Duodenal mucosa (tissue), 2 donors: ENCODE measurements at regions not wholly inside any gene's neighbourhood (a gene's known extent, or its start where the extent isn't known, plus 50 kb on each side); places are given as distances from the start of the nearest gene placed in this dataset.

Experiments
- H3K27ac ChIP-seq: one replicate; pipeline ENCODE4 v1.7.0; 2013; ENCODE audit warnings: low read depth, low read length
- H3K27me3 ChIP-seq, 2 donors: one replicate each; pipeline ENCODE4 v1.7.0; 2013; ENCODE audit warnings: low read length in 2 of 2, control low read depth in 1 of 2; ENCODE audit not compliant: insufficient read depth in 2 of 2, control insufficient read depth in 1 of 2
- H3K36me3 ChIP-seq, 2 donors: one replicate each; pipeline ENCODE4 v1.7.0; 2013; ENCODE audit warnings: low read length in 2 of 2, control low read depth in 1 of 2; ENCODE audit not compliant: insufficient read depth in 2 of 2, control insufficient read depth in 1 of 2
- H3K4me1 ChIP-seq, 2 donors: one replicate each; pipeline ENCODE4 v1.7.0; 2013; ENCODE audit warnings: low read length in 2 of 2, control low read depth in 1 of 2; ENCODE audit not compliant: insufficient read depth in 2 of 2, control insufficient read depth in 1 of 2
- H3K4me3 ChIP-seq, 2 donors: one replicate each; pipeline ENCODE4 v1.7.0; 2013; ENCODE audit warnings: low read length in 2 of 2, low read depth in 1 of 2
- H3K9ac ChIP-seq, 2 donors: one replicate each; pipeline ENCODE4 v1.7.0; 2013; ENCODE audit warnings: low read length in 2 of 2, low read depth in 1 of 2
- H3K9me3 ChIP-seq, 2 donors: one replicate each; pipeline ENCODE4 v1.7.0; 2013; ENCODE audit warnings: low read length in 2 of 2, control low read depth in 1 of 2; ENCODE audit not compliant: control insufficient read depth in 1 of 2

DNA sequence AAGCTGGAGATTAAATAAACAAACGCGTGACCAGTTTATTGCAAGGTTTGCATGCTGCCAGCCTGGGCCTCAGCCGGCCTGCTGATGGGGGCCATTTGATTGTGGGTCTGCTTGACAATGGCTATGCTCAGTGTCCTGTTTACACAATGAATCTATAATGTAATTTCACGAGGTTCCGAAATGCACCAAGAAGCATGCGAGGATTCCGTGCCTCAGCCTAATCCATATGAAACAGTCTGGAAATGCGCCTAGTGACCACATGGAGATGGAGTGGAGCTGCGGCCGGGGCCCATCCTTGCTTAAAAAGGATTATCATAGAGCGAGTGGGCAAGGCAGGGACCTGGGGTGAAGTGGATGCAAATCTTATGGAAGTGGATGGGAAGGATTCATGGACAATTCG, 382.4 kb downstream of the CDK5RAP2 start:
- H3K4me3 ChIP-seq = no peak overlapping the region
- no peak overlapping the region for H3K27ac ChIP-seq
- H3K9ac ChIP-seq = no peak overlapping the region
- no peaks in the 10 kb centered on the region for H3K4me1 ChIP-seq
- no peaks in the 10 kb centered on the region for H3K9me3 ChIP-seq
- H3K36me3 ChIP-seq = no peaks in the 10 kb centered on the region
- no peaks in the 10 kb centered on the region for H3K27me3 ChIP-seq

DNA sequence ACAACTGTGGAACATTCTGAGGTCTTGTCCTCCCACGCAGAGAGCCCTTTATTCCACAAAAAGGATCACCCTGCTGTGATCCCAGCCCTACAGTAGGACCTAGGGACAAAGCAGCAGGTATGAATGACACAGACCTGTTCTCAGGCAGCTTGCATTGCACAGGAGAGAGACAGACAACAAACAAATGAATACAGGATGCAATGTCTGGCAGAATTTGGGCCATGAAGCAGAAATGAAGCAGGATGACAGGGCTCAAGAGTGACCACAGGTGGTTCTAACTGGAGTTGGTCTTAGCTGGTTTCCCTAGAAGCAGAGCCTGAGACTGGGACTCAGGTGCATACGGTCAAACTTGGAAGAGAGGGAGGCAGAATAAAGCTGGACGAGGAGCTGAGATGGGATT, 388.8 kb downstream of the CDK5RAP2 start:
- Histone ChIP-seq H3K27me3 (no peaks in the 10 kb centered on the region), H3K36me3 (no peaks in the 10 kb centered on the region), H3K9me3 (no peaks in the 10 kb centered on the region), H3K4me3 (no peak overlapping the region), H3K9ac (no peak overlapping the region), H3K4me1 (no peaks in the 10 kb centered on the region), H3K27ac (no peak overlapping the region)

DNA sequence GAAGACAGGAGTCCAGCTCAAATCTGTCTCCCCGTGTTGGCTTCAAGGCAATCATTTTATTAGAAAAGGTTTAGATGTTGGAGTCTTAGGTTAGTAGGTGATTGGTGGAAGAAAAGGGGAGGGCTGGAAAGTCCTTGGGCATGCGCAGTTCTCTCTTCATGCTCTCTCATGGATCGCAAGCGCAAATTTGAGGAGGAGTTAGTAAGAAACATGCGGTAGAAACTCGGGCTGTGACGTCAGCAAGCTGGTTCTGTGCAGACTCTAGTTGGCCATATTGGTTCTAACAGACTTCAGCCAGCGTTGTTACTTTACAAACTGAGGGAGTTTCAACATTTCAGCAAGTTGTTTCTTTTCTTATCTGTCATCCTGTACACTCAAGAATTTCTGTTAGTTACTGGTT, 392.2 kb downstream of the CDK5RAP2 start:
- H3K9ac ChIP-seq = no peak overlapping the region
- H3K4me1 ChIP-seq = no peaks in the 10 kb centered on the region
- no peaks in the 10 kb centered on the region for H3K36me3 ChIP-seq
- H3K27ac ChIP-seq = no peak overlapping the region
- H3K9me3 ChIP-seq = no peaks in the 10 kb centered on the region
- H3K27me3 ChIP-seq = no peaks in the 10 kb centered on the region
- H3K4me3 ChIP-seq = no peak overlapping the region

DNA sequence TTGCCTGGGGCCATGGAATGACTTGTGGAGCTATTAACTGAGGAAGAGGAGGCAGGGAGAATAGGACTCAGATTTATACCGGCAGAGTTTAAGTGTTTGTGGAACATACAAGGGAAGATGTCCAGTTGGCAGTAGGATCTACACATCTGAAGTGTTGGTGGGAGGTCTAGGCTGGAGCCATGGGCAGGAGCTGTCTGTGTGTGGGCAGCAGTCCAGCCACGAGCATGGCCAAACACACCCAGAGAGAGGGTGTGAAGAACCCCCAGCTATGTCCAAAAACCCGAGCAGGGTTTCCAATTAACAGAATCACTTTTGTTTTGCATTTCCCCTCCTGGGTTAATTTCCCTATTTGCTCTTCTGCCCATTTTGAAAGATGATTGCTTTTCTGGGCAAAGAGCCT, 393.7 kb downstream of the CDK5RAP2 start:
- Histone ChIP-seq H3K4me1 (no peaks in the 10 kb centered on the region), H3K4me3 (no peak overlapping the region), H3K36me3 (no peaks in the 10 kb centered on the region), H3K27me3 (no peaks in the 10 kb centered on the region), H3K9me3 (no peaks in the 10 kb centered on the region), H3K9ac (no peak overlapping the region), H3K27ac (no peak overlapping the region)

DNA sequence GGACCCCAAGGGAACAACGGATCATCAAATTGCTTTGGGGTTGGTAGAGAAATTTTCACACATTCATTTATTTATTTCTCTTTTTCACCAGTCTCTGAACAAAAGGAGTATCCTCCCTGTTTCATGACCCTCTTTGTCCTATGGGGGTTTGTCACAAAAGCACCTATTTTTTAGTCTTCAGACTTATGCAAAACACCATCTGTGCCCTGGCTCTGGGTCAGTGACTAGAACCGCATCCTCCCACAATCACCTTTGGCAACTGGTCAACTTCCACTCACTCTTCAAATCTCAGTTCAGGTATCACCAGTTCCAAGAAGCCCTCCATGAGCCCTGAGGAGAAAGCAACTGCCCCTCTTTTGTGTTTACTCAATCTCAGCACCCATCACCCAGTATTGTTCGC, 395.7 kb downstream of the CDK5RAP2 start:
- no peak overlapping the region for H3K27ac ChIP-seq
- H3K4me1 ChIP-seq = no peaks in the 10 kb centered on the region
- no peaks in the 10 kb centered on the region for H3K36me3 ChIP-seq
- H3K9me3 ChIP-seq = no peaks in the 10 kb centered on the region
- no peak overlapping the region for H3K9ac ChIP-seq
- no peak overlapping the region for H3K4me3 ChIP-seq
- no peaks in the 10 kb centered on the region for H3K27me3 ChIP-seq

DNA sequence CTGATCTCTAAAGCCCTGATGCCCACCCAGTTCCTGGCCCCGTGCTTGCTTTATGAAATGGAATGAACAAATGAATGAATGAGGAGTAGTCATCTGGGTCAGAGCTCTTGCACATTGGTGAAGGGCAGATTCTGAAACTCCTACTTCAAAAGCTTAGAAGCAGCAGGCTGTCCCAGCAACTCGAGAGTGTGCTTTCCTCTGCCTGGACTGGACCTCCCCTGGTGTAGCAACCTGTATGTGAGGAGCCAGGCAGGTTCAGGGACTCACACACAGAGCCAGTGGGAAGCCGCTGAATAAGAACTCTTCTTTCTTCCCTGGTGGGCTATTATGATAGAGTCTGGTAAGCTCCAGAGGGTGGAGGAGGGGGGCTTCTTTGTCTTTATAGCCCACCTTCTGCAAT, 396.4 kb downstream of the CDK5RAP2 start:
- Histone ChIP-seq H3K36me3 (no peaks in the 10 kb centered on the region), H3K4me3 (no peak overlapping the region), H3K9ac (no peak overlapping the region), H3K9me3 (no peaks in the 10 kb centered on the region), H3K27me3 (no peaks in the 10 kb centered on the region), H3K4me1 (no peaks in the 10 kb centered on the region), H3K27ac (no peak overlapping the region)

DNA sequence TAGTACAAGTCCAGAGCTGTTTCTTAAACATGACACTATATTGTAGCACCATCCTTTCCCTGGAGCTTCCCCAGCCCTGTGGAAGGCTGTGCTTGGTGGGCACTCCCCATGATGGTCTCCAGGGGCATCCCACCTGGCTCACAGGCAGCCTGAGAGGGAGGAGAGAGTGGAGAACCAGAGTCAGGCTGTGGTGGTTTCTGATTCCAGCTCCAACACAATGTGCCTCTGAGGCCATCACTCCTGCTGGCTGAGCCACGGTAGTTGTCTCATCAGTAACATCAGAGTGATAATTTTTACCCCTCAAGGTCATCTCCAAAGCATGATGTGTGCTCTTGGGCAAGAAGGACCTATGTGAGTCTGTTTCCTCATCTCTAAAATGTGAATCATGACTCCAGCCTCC, 398.0 kb downstream of the CDK5RAP2 start:
- Histone ChIP-seq H3K4me1 (no peaks in the 10 kb centered on the region), H3K27ac (no peak overlapping the region), H3K9me3 (no peaks in the 10 kb centered on the region), H3K27me3 (no peaks in the 10 kb centered on the region), H3K9ac (no peak overlapping the region), H3K36me3 (no peaks in the 10 kb centered on the region), H3K4me3 (no peak overlapping the region)

DNA sequence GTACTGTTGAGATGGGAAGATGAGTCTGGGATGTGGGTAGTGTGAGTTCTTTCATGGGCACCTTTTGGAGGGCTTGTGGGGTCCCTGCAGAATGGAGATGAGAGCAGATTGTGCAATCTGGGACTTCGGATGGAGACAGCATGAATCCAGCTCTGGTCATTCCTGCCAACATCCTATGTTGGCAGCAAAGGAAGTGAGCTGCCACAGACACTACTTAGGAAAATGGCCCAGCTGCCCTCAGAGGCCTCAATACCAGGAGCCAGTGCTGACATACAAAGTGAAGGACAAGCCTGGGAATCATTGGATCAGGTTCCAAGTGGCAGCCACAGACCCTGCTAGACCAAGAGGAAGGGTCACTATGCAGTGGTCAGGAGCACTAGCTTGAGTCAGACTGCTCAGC, 402.8 kb downstream of the CDK5RAP2 start:
- H3K4me1 ChIP-seq = no peaks in the 10 kb centered on the region
- no peak overlapping the region for H3K27ac ChIP-seq
- no peaks in the 10 kb centered on the region for H3K27me3 ChIP-seq
- no peak overlapping the region for H3K9ac ChIP-seq
- no peaks in the 10 kb centered on the region for H3K9me3 ChIP-seq
- H3K4me3 ChIP-seq = no peak overlapping the region
- H3K36me3 ChIP-seq = no peaks in the 10 kb centered on the region

DNA sequence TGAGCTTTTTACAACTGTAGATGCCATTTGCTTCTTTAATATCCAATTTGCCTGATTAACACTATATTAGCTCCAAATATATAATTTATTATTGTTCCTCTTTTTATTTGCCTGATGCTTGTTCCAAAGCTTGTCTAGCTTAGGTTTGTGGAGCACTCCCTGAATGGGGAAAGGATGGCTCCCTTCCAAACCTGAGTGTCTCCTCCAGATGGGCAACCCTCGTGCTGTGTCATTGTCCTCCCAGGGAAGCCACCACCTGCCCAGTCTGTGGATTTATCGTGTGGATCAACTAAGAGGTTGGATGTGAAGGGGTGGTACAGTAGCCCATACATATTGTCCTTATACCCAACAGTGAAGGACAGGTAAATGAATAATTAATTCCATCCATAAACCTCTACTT, 404.9 kb downstream of the CDK5RAP2 start:
- Histone ChIP-seq H3K27ac (no peak overlapping the region), H3K4me3 (no peak overlapping the region), H3K9ac (no peak overlapping the region), H3K36me3 (no peaks in the 10 kb centered on the region), H3K4me1 (no peaks in the 10 kb centered on the region), H3K27me3 (no peaks in the 10 kb centered on the region), H3K9me3 (no peaks in the 10 kb centered on the region)

DNA sequence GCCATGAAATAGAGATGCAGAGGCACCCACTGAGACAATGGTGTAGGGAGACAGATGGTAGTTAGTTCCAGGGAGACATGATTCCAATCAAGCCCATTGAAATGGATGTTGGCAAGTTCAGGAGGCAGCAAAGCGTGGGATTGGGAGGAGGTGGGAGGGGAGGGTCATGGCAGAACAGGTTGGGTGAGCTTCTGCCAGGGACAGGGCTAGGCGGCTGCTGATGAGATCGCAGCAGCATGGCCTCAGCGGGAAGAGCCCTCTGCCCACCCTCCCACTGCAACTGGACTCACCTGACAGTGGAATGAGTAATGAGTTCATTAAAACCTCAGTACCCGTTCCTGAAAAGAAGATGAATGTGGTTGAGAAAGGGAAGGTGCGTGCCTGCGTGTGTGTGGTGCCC, 418.2 kb downstream of the CDK5RAP2 start:
- no peaks in the 10 kb centered on the region for H3K36me3 ChIP-seq
- H3K9me3 ChIP-seq = no peaks in the 10 kb centered on the region
- H3K27me3 ChIP-seq = no peaks in the 10 kb centered on the region
- H3K4me3 ChIP-seq = no peak overlapping the region
- no peak overlapping the region for H3K9ac ChIP-seq
- H3K4me1 ChIP-seq = no peaks in the 10 kb centered on the region
- H3K27ac ChIP-seq = no peak overlapping the region

DNA sequence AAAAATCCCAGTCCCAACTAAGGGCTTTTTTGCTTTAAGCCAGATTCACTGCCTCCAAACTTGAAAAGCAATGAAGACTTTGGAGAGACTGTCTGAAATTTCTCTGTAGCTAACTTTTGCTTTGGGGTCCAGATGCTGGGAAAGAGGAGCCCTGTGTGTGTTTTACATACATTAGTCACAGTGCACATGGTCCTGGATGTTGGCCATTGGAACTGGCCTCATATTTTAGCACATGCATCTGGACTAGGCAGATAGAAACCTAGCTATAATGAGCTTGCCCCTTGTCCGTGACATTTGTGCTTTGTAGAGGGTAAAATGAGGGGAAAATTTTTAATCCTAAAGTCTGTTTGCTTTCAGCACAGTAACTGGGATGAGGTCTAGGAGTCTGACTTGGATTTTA, 421.7 kb downstream of the CDK5RAP2 start:
- no peak overlapping the region for H3K4me3 ChIP-seq
- H3K36me3 ChIP-seq = no peaks in the 10 kb centered on the region
- no peak overlapping the region for H3K27ac ChIP-seq
- no peak overlapping the region for H3K9ac ChIP-seq
- H3K4me1 ChIP-seq = no peaks in the 10 kb centered on the region
- no peaks in the 10 kb centered on the region for H3K27me3 ChIP-seq
- no peaks in the 10 kb centered on the region for H3K9me3 ChIP-seq
